NOMO-1 treated with dmso at 0.1 percent for 144 hours (cell line): ENCODE measurements at regions not wholly inside any gene's neighbourhood (a gene's known extent, or its start where the extent isn't known, plus 50 kb on each side); places are given as distances from the start of the nearest gene placed in this dataset.

ENCODE experiments used
- DNase-seq: peaks from one replicate; lab custom pipeline; 2025; ENCODE audit not compliant: unreplicated experiment; lab: John Stamatoyannopoulos, UW

- DNase-seq: no peak
Observed at GRCh38 chr2:8141780-8142179, 540.1 kb upstream of the ID2 start.

- DNase-seq: no peak
Observed at GRCh38 chr2:8142461-8142860, 539.4 kb upstream of the ID2 start.

- no peak for DNase-seq
Observed at GRCh38 chr2:8144131-8144631, 537.7 kb upstream of the ID2 start.

GRCh38 chr2:8144785-8145184, 537.1 kb upstream of the ID2 start:
- DNase-seq: no peak

GRCh38 chr2:8145375-8145774, 536.5 kb upstream of the ID2 start:
- DNase-seq: peak; percentile 12

GRCh38 chr2:8146132-8147005, 535.5 kb upstream of the ID2 start:
- DNase-seq: no peak

- DNase-seq: no peak
Observed at GRCh38 chr2:8148260-8149006, 533.4 kb upstream of the ID2 start.

- no peak for DNase-seq
Observed at GRCh38 chr2:8149007-8149405, 532.9 kb upstream of the ID2 start.

- DNase-seq: no peak
Observed at GRCh38 chr2:8149985-8150539, 531.8 kb upstream of the ID2 start.

- DNase-seq: no peak
Observed at GRCh38 chr2:8151888-8152287, 530.0 kb upstream of the ID2 start.

- DNase-seq: peak; percentile 65
Observed at GRCh38 chr2:8152392-8153257, 529.2 kb upstream of the ID2 start.

- DNase-seq: no peak
Observed at GRCh38 chr2:8153258-8153718, 528.6 kb upstream of the ID2 start.

GRCh38 chr2:8154270-8154669, 527.6 kb upstream of the ID2 start:
- DNase-seq: no peak

GRCh38 chr2:8154936-8155335, 526.9 kb upstream of the ID2 start:
- no peak for DNase-seq

GRCh38 chr2:8157621-8158430, 524.0 kb upstream of the ID2 start:
- no peak for DNase-seq

GRCh38 chr2:8158711-8159110, 523.1 kb upstream of the ID2 start:
- DNase-seq: no peak

- no peak for DNase-seq
Observed at GRCh38 chr2:8159211-8159965, 522.5 kb upstream of the ID2 start.

GRCh38 chr2:8159966-8160603, 521.8 kb upstream of the ID2 start:
- no peak for DNase-seq

GRCh38 chr2:8160959-8161358, 520.9 kb upstream of the ID2 start:
- DNase-seq: no peak
